ENCODE measurements at regions not wholly inside any gene's neighbourhood (a gene's known extent, or its start where the extent isn't known, plus 50 kb on each side); places are given as distances from the start of the nearest gene placed in this dataset.

DNA sequence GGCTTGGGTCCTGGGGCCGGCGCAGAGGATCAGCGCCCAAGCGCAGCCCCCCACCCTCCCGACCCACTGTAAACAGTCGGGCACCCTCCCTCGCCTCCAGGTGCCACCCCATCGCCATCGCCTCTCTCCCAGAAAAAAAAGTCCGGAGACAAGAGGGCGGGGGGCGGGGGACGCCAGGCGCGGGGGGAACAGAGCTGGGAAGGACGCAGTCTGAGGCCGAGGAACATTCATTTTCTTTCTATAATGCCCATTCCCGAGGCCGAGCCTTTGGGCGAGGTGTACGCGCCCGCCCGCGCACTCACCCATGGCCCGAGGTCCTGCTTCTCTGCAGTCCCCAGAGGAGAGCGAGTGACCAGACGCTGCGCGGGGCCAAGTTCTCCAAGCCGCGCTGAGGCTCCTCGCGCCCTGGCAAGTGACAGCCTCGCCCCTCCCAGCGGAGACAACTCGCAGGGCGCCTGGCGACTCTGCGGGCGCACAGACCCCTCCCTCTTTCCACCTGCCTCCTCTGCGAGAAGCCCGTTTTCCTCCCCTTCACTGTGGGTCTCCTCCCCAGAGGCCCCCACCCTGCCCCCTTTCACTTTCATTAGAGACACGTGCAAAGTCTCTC, 63.5 kb upstream of the WDR17 start:
- Histone ChIP-seq H3K79me2 (ENCODE audit: low read depth) (no peaks in the 10 kb centered on the region), H3K27me3 (peaks cover 39% of the 10 kb centered on the region), H3K4me2 (peak overlapping the region; percentile 87), H3F3A (ENCODE audit: low read depth) (no peaks in the 10 kb centered on the region), H4K20me1 (ENCODE audit: low read depth) (no peaks in the 10 kb centered on the region), H3K9ac (no peak overlapping the region), H3K4me1 (peaks cover 8% of the 10 kb centered on the region), H3K27ac (no peak overlapping the region), H3K36me3 (no peaks in the 10 kb centered on the region), H3K9me3 (ENCODE audit: low read depth) (no peaks in the 10 kb centered on the region), H3K4me3 (peak overlapping the region; percentile 56), H2AFZ (replicated peaks) (peak overlapping the region; percentile 92)
- H3K27ac Mint-ChIP-seq: peak overlapping the region; percentile 72
- DNase-seq (ENCODE audit: low spot score): peak; percentile 73
- no peak for TF ChIP-seq EZH2phosphoT487 (IDR thresholded peaks at IDR 0.05)
- peak; percentile 31 for TF ChIP-seq EZH2 (IDR thresholded peaks at IDR 0.05)
- TF ChIP-seq CTCF (IDR thresholded peaks at IDR 0.05): no peak
- H3K27me3 Mint-ChIP-seq (ENCODE audit: insufficient read depth, low read depth): peaks cover 4% of the 10 kb centered on the region
- H3K4me3 Mint-ChIP-seq: peak overlapping the region; percentile 95
- peaks cover 27% of the 10 kb centered on the region for H3K4me1 Mint-ChIP-seq
- H3K9me3 Mint-ChIP-seq: peaks cover 3% of the 10 kb centered on the region
- H3K36me3 Mint-ChIP-seq: peaks cover 5% of the 10 kb centered on the region

GRCh38 chr4:176005766-176006165, 59.9 kb upstream of the WDR17 start:
- H3K79me2 ChIP-seq (ENCODE audit: low read depth): no peaks in the 10 kb centered on the region
- H3K4me1 ChIP-seq: peaks cover 3% of the 10 kb centered on the region
- no peaks in the 10 kb centered on the region for H3K9me3 ChIP-seq (ENCODE audit: low read depth)
- no peak overlapping the region for H3K27ac ChIP-seq
- H4K20me1 ChIP-seq (ENCODE audit: low read depth): no peaks in the 10 kb centered on the region
- Mint-ChIP-seq H3K9me3 (no peaks in the 10 kb centered on the region), H3K4me1 (peaks cover 11% of the 10 kb centered on the region), H3K27ac (no peak overlapping the region), H3K4me3 (no peak overlapping the region), H3K36me3 (no peaks in the 10 kb centered on the region), H3K27me3 (ENCODE audit: insufficient read depth, low read depth) (peaks cover 2% of the 10 kb centered on the region)
- H3K27me3 ChIP-seq: peaks cover 29% of the 10 kb centered on the region
- DNase-seq (ENCODE audit: low spot score): no peak
- TF ChIP-seq CTCF (IDR thresholded peaks at IDR 0.05) (no peak), EZH2phosphoT487 (IDR thresholded peaks at IDR 0.05) (no peak), EZH2 (IDR thresholded peaks at IDR 0.05) (no peak)
- no peak overlapping the region for H2AFZ ChIP-seq (replicated peaks)
- no peaks in the 10 kb centered on the region for H3K36me3 ChIP-seq
- no peak overlapping the region for H3K4me2 ChIP-seq
- no peak overlapping the region for H3K9ac ChIP-seq
- H3K4me3 ChIP-seq: no peak overlapping the region
- no peaks in the 10 kb centered on the region for H3F3A ChIP-seq (ENCODE audit: low read depth)

DNA sequence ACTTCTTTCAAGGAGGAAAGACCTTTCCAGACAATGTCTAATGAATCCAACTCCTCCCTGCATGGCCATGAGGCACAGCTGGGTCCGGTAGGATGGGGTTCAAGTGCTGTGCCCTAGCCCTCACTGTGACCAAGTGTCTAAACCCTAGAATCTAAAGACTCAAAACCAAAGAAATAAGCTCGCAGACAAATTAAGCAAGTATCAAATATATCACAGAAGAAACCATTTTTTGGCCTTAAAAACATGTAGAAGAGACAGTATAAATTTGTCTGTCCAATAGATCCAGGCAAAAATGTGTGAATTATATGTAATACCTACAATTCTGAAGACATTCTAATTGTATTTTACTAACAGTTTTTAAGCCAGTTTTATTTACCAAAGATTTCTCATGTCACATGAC, 56.4 kb upstream of the WDR17 start:
- Histone ChIP-seq H3K27me3 (no peaks in the 10 kb centered on the region), H3K9me3 (ENCODE audit: low read depth) (no peaks in the 10 kb centered on the region), H3K27ac (no peak overlapping the region), H3K4me2 (no peak overlapping the region), H3F3A (ENCODE audit: low read depth) (no peaks in the 10 kb centered on the region), H3K4me3 (no peak overlapping the region), H2AFZ (replicated peaks) (no peak overlapping the region), H3K79me2 (ENCODE audit: low read depth) (no peaks in the 10 kb centered on the region), H3K36me3 (no peaks in the 10 kb centered on the region), H3K4me1 (no peaks in the 10 kb centered on the region), H3K9ac (no peak overlapping the region), H4K20me1 (ENCODE audit: low read depth) (no peaks in the 10 kb centered on the region)
- Mint-ChIP-seq H3K36me3 (no peaks in the 10 kb centered on the region), H3K9me3 (no peaks in the 10 kb centered on the region), H3K4me1 (peaks cover 4% of the 10 kb centered on the region), H3K4me3 (no peak overlapping the region), H3K27ac (no peak overlapping the region), H3K27me3 (ENCODE audit: insufficient read depth, low read depth) (no peaks in the 10 kb centered on the region)
- no peak for DNase-seq (ENCODE audit: low spot score)
- TF ChIP-seq EZH2 (IDR thresholded peaks at IDR 0.05) (no peak), EZH2phosphoT487 (IDR thresholded peaks at IDR 0.05) (no peak), CTCF (IDR thresholded peaks at IDR 0.05) (no peak)
